ENCODE measurements at regions not wholly inside any gene's neighbourhood (a gene's known extent, or its start where the extent isn't known, plus 50 kb on each side); places are given as distances from the start of the nearest gene placed in this dataset.
"Not testable (repeated sequence)": the region's sequence is repeated elsewhere in the genome, so short reads cannot be mapped to it uniquely, and the experiment has no call there.

DNA sequence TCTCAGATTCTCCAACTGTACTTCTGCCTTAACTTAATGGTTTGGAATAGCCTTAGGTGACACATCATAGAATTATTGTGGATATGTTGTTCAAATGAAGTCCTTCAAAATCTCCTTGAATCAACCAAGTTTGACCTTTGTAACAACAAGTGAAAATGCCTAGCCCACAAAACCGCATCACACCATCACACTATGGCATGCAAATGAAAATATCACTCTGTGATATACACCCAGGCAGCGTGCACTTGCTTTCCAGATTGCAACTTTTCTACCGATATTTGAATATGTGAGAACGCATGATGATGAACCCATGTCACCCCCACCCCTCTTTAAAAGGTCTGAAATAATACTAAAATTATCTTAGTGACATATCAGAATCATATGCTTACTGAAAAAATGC lies 656.7 kb downstream of the GABRG1 start:
- no peak for DNase-seq

GRCh38 chr4:45460157-45460556 lies 663.7 kb downstream of the GABRG1 start:
- not testable (repeated sequence) for DNase-seq

- no peak for DNase-seq
Observed at GRCh38 chr4:45455217-45455616, 668.6 kb downstream of the GABRG1 start.

DNA sequence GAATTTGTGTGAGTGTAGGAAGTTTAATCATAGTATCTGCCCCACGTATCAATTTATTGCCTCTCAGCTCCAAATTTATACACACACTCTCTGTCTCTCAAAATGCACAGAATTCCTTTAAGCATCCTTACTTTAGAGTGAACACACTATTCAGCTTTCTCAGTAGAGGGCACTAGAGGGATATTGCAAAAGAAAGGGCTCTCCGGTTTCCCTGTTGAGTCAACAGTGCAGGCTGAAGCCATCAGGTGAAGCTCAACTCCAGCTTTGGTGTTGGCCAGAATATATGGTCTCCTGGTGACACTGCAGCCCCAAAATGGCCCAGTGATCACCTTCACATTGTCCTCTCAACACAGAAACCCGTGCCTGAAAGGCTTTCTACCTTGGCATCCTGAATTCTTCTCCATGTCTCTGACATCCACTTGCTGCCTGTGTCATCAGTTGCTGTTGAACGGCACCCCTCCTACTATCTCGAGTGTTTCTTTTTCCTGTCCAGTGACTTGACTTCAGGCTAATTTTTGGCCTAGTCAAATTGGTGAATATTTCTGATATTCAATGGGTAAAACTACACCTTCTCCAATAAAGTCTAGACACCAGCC lies 670.5 kb downstream of the GABRG1 start:
- no peak for DNase-seq

DNA sequence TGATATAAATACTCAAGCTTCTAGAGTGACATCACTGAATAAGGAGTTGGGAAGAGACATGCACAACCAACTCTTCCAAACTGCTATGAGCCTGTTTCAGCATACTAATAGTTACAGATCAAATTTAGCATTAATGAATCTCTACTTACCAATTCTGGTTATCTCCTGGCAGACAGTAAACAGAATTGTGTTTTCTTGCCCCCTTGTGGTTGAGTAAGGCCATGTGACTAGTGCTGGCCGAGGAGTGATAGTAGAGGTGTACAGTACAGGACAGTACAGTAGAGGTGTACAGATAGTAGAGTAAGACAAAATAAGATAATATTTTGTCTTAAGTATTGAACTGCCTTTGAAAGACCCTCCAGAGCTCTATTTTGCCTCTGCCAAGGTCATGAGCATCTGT lies 681.4 kb downstream of the GABRG1 start:
- DNase-seq, result no peak

GRCh38 chr4:45438047-45438446 lies 685.8 kb downstream of the GABRG1 start:
- DNase-seq, result no peak

GRCh38 chr4:45437381-45437780 lies 686.5 kb downstream of the GABRG1 start:
- DNase-seq, result no peak

DNA sequence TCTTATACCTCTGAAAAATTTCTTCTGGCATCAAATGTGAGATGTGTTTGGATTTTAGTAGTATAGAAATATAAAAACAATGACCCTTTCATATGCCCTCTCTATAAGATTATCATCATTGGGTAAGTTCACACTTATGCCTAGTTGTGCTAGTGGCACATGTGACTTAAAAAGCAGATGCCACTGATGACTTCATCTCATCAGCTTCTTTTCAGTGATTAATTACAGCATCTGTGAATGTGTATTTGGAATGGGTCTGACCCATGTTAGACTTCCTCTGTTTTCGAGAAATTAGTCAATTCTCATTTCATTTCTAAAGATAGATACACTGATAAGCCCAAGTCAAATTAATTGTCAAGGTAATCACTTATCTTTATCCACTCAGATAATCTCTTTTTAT lies 698.7 kb downstream of the GABRG1 start:
- DNase-seq, result no peak

DNA sequence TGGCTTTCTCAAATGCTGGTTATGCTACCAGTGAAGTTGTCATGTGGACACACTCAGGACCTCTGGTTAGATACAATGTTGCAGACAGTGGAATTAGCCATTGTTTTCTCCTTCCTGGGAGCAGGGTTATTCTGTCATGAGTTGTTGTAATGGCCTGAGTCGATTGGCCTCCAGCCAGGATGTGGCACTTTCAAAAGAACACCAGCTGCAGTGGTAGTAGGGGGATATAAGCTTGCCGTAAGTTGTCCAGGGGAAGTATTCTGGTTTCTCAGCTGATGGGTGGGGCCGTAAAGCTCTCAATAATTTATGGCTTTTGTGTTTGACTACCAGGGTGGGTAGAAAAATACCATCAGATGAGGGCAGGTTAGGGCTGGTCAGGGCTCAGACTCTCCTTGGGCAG lies 697.5 kb upstream of the GNPDA2 start:
- DNase-seq, result no peak

- not testable (repeated sequence) for DNase-seq
Observed at GRCh38 chr4:45420091-45420674, 693.8 kb upstream of the GNPDA2 start.

DNA sequence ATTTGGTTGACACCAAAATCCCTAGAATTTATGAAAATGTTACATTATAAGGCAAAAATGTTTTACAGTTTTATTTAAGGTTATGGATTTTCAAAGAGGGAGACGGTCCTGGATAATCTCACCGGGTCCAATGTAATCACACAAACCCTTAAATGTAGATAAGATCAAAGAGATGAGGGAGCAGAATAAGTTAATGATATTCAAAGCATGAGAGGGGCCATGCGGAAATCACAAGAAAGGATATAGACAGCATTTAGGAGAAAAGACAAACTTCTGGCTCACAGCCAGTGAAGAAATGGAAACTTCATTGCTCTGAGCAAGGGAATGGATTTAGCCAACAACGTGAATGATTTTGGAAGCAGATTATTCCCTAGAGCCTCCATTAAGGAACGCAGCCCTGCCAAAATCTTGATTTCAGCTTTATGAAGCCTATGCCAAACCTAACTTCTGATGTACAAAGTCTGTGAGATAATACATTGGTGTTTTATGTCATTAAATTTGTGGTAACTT lies 684.4 kb upstream of the GNPDA2 start:
- no peak for DNase-seq

DNA sequence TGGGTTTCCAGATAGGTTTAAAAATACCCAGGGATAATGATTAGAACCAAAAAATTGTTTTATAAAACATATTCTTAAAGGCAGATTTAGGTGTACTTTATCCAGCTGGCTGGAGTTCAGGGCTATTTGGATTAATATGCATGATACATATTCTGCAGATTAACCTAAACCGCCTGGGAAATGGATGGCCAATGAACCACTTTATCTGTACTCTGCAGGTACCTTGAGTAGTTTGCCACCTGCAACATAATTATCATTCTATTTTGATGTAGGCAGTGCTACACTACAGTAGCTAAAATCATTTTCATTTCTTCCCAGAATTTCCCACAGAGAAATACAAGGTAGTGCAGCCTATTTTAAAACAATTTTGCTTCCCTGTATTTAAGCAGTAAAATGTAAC lies 683.2 kb upstream of the GNPDA2 start:
- DNase-seq, result no peak

DNA sequence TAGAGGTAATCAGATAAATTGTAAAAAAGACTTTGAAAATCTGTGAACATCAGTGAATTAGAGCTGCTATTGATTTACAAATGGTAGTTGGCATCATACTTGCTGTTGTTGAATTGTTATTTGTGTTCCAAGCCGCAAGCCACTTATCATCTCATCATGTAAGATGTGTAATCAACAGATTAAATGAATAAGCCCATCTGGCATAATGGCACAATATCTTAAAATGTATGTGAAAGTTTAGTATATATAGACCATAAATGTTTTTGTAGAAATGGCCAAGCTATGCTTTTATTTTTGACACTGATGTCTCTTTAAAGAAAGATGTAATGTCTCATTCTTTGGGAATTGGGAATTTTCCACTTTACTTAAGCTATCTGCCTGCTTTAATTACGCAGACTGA lies 682.6 kb upstream of the GNPDA2 start:
- no peak for DNase-seq

- DNase-seq, result no peak
Observed at GRCh38 chr4:45399116-45399515, 672.8 kb upstream of the GNPDA2 start.

GRCh38 chr4:45385306-45385705 lies 659.0 kb upstream of the GNPDA2 start:
- DNase-seq, result no peak

- no peak for DNase-seq
Observed at GRCh38 chr4:45370408-45370807, 644.1 kb upstream of the GNPDA2 start.

GRCh38 chr4:45368832-45369231 lies 642.5 kb upstream of the GNPDA2 start:
- no peak for DNase-seq

DNA sequence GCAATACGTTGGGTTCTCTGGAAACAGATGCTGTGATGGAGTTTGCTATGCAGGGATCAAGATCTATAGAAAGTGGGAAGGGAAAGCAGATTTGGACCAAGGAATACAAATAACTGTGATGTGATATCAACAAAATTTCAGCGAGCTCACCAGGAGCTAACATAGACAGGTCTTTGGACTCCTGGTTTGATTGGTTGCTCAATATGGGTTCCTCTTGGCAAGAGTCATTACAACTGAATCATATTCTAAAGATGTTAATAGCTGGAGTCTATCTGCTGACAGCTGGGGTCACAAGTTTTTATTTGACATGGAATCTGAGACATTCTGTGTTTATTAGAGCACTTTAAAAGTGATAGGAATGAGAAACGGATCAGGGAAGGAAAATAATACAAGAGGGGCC lies 637.6 kb upstream of the GNPDA2 start:
- DNase-seq, result no peak

GRCh38 chr4:45358573-45359506 lies 632.5 kb upstream of the GNPDA2 start:
- no peak for DNase-seq

GRCh38 chr4:45353161-45353560 lies 626.8 kb upstream of the GNPDA2 start:
- DNase-seq, result no peak

GRCh38 chr4:45350438-45350837 lies 624.1 kb upstream of the GNPDA2 start:
- DNase-seq, result no peak

GRCh38 chr4:45349859-45350258 lies 623.5 kb upstream of the GNPDA2 start:
- no peak for DNase-seq

DNA sequence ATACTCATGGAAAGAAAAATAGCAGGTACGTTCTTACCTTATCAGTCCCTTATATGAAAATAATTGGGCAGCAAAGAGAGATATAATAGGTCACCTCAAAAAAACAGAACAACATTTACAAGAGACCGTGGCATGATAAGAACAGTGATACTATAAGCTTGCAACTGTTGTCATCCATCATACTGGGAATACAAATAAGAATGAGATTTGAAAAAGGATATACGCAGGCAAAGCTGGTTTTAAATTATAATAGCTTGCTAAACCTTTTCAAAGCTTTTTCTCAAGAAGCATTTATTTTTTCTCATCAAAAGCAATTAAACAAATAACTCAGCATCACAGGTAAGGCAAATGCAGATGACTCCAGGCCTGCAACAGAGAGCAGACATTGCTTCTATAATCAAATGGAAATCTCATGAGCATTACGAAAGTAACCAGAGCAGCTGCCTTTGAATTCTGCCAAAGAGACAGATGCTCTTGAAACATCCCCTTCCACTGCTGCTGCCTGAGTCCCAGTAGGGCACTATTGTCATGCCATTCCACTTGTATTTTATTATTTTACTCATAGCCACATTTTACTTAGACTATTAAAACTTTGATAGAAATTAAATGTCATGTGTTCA lies 620.6 kb upstream of the GNPDA2 start:
- DNase-seq, result no peak
